HFFc6 (cell line): ENCODE measurements at regions not wholly inside any gene's neighbourhood (a gene's known extent, or its start where the extent isn't known, plus 50 kb on each side); places are given as distances from the start of the nearest gene placed in this dataset.
"Not testable (repeated sequence)": the region's sequence is repeated elsewhere in the genome, so short reads cannot be mapped to it uniquely, and the experiment has no call there.

Experiments
- DNase-seq: peaks from one replicate; pipeline ENCODE4 v3.0.0-alpha.2; 2018
- H3K27ac Mint-ChIP-seq: 2 replicates; pipeline ENCODE4 v1.8.0; 2020; ENCODE audit warnings: mild to moderate bottlenecking, mixed read lengths
- H3K27me3 Mint-ChIP-seq: 2 replicates; pipeline ENCODE4 v1.8.0; 2021; ENCODE audit warnings: mild to moderate bottlenecking, moderate library complexity, mixed read lengths; ENCODE audit not compliant: insufficient read depth
- H3K36me3 Mint-ChIP-seq: 2 replicates; pipeline ENCODE4 v1.8.0; 2021; ENCODE audit warnings: low read depth, mixed read lengths
- H3K4me1 Mint-ChIP-seq: 2 replicates; pipeline ENCODE4 v1.8.0; 2020; ENCODE audit warnings: low read depth, mixed read lengths
- H3K4me3 Mint-ChIP-seq: 2 replicates; pipeline ENCODE4 v1.8.0; 2020; ENCODE audit warnings: mild to moderate bottlenecking, moderate library complexity, mixed read lengths
- H3K9me3 Mint-ChIP-seq: 2 replicates; pipeline ENCODE4 v1.8.0; 2020; ENCODE audit warnings: mild to moderate bottlenecking, mixed read lengths
- CTCF ChIP-seq: fragments of 200-600 bp; sonication (generic); IDR thresholded peaks from 2 replicates; pipeline ENCODE4 v1.5.0; 2021; ENCODE audit warnings: antibody characterized with exemption, mild to moderate bottlenecking

DNA sequence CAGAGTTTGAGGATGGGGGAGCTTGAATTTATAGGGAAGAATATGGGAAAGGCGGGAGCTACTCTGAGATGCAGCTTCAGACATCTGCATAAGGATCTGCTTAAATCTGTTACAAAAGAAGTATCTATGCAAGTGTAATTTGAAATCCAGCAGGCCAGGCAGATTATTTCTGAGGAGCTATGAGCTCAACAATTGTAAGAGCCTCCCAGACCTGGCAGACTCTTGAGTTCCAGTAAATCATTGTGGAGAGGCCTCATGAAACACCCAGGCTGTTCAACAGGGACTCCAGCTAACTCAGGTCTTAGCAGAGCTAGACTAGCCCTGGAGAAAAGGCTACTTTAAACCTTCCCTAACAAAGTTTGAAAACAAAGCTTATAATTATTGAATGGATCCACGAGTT, 647.5 kb upstream of the CHRM3 start:
- H3K36me3 Mint-ChIP-seq, result no peaks in the 10 kb centered on the region
- peak overlapping the region; percentile 9; the same call in 1 of the 2 replicates for H3K27ac Mint-ChIP-seq
- H3K4me3 Mint-ChIP-seq, result peak overlapping the region; percentile 35; the same call in 1 of the 2 replicates
- H3K27me3 Mint-ChIP-seq, result no peaks in the 10 kb centered on the region
- no peaks in the 10 kb centered on the region for H3K9me3 Mint-ChIP-seq
- H3K4me1 Mint-ChIP-seq, result peaks cover 32% of the 10 kb centered on the region; the same call in 1 of the 2 replicates
- DNase-seq, result no peak
- no peak for TF ChIP-seq CTCF

DNA sequence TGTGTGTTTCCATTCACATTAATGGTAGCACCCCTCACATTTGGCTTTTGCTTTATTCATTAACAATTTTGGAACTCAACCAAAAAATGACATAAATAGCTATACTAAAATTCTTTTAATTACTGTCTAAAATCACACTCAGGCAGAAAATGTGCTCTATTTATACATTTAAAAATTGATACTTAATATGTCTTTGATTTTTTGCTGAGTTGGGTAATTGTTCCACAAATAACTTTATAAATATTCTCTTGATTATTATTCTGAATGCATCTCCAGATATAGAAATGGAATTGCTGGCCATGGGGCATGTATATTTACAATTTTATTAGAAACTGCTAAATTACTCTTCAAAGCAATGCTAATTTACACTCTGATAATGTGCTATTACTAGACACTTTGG, 658.7 kb upstream of the CHRM3 start:
- Mint-ChIP-seq H3K4me3 (no peak overlapping the region), H3K27me3 (no peaks in the 10 kb centered on the region)

DNA sequence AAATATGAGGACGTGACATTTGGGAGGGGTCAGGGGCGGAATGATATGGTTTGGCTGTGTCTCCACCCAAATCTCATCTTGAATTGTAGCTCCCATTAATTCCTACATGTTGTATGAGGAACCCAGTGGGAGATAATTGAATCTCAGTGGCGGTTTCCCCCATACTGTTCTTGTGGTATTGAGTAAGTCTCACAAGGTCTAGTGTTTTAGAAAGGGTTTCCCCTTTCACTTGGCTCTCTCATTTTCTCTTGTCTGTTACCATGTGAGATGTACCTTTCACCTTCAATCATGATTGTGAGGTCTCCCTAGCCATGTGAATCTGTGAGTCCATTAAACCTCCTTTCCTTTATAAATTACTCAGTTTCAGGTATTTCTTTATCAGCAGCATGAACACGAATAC, 663.6 kb upstream of the CHRM3 start:
- Mint-ChIP-seq H3K36me3 (peaks cover 15% of the 10 kb centered on the region; the same call in 1 of the 2 replicates), H3K4me1 (peaks cover 5% of the 10 kb centered on the region; the same call in 1 of the 2 replicates), H3K27me3 (no peaks in the 10 kb centered on the region), H3K9me3 (peaks cover 16% of the 10 kb centered on the region), H3K4me3 (no peak overlapping the region), H3K27ac (no peak overlapping the region)
- no peak for DNase-seq
- TF ChIP-seq CTCF, result no peak

More for the DNA sequence above, 658.7 kb upstream of the CHRM3 start:
- no peak overlapping the region for H3K27ac Mint-ChIP-seq
- peaks cover 41% of the 10 kb centered on the region; the same call in 1 of the 2 replicates for H3K4me1 Mint-ChIP-seq
- H3K36me3 Mint-ChIP-seq, result no peaks in the 10 kb centered on the region; the same call in 1 of the 2 replicates
- no peak for TF ChIP-seq CTCF
- no peaks in the 10 kb centered on the region; the same call in 1 of the 2 replicates for H3K9me3 Mint-ChIP-seq
- no peak for DNase-seq

DNA sequence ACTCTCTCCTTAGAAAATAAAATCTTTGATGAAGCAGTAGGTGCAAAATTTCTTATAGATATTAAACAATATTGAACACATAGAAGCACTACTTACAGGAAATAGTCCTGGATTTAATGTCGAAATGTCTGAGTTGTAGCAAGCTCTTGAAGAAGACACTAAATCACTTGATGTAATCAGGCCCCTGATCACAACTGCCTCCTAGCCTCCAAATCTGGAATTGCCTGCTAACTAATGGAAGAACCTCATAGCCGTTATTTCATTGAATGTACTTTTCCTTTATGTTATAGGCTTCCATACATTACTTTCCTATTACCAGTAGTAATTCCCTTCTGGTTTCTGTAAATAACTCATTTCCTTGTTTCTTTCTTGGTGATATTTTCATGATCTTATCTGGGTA, 675.7 kb upstream of the CHRM3 start:
- TF ChIP-seq CTCF, result peak; percentile 59
- H3K4me3 Mint-ChIP-seq, result no peak overlapping the region
- DNase-seq, result no peak
- H3K27ac Mint-ChIP-seq, result no peak overlapping the region
- H3K9me3 Mint-ChIP-seq, result no peaks in the 10 kb centered on the region
- no peaks in the 10 kb centered on the region; the same call in 1 of the 2 replicates for H3K36me3 Mint-ChIP-seq
- no peaks in the 10 kb centered on the region for H3K27me3 Mint-ChIP-seq
- peaks cover 17% of the 10 kb centered on the region; the same call in 1 of the 2 replicates for H3K4me1 Mint-ChIP-seq

DNA sequence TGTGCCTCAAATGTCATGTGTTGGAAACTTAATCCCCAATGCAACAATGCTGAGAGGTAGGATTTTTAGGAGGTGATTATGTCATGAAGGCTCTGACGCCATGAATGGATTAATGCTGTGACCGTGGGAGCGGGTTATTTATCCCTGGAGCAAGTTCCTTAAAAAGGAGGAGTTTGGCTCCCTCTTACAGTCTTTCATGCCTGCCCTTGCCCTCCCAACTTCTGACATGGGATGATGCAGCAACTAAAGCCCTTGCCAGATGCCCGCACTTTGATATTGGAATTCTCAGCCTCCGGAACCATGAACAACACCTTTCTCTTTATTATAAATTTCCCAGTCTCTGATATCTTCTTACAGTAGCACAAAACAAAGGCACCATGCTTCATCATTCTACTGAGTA, 685.3 kb upstream of the CHRM3 start:
- H3K36me3 Mint-ChIP-seq, result peaks cover 12% of the 10 kb centered on the region; the same call in 1 of the 2 replicates
- TF ChIP-seq CTCF, result no peak
- H3K4me1 Mint-ChIP-seq, result peaks cover 24% of the 10 kb centered on the region; the same call in 1 of the 2 replicates
- H3K27me3 Mint-ChIP-seq, result 0 out of 2 replicates have a peak, but pooled peaks cover 1% of the 10 kb centered on the region
- no peak overlapping the region; the same call in 1 of the 2 replicates for H3K27ac Mint-ChIP-seq
- no peak for DNase-seq
- no peak overlapping the region for H3K4me3 Mint-ChIP-seq
- peaks cover 6% of the 10 kb centered on the region for H3K9me3 Mint-ChIP-seq

DNA sequence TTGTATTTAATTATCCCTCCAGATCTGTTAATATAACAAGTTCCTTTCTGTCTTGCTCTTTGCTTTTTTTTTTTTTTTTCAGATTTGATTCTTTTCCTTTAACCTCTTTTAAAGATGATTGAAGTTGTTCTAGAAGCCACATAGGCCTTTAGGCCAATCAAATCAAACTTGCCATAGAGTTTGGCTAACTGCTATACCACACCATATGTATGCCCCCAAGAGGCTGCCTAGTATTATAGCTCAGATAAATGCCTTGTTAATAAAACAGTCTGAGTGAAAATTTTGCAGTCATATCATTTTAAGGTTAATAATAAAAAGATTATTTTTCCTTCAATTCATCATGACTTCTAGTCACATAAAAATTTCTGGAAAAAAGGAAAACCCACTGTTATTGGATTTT, 696.0 kb upstream of the CHRM3 start:
- Mint-ChIP-seq H3K36me3 (peaks cover 9% of the 10 kb centered on the region; the same call in 1 of the 2 replicates), H3K4me3 (no peak overlapping the region), H3K27ac (peak overlapping the region; percentile 16; the same call in 1 of the 2 replicates), H3K9me3 (peaks cover 9% of the 10 kb centered on the region), H3K27me3 (no peaks in the 10 kb centered on the region), H3K4me1 (peaks cover 60% of the 10 kb centered on the region)
- TF ChIP-seq CTCF, result peak; percentile 52
- DNase-seq, result no peak

- peaks cover 15% of the 10 kb centered on the region; the same call in 1 of the 2 replicates for H3K9me3 Mint-ChIP-seq
- H3K36me3 Mint-ChIP-seq, result peaks cover 27% of the 10 kb centered on the region; the same call in 1 of the 2 replicates
- DNase-seq, H3K4me3 Mint-ChIP-seq, H3K27me3 Mint-ChIP-seq, H3K27ac Mint-ChIP-seq: not testable (repeated sequence)
- H3K4me1 Mint-ChIP-seq, result peaks cover 62% of the 10 kb centered on the region
Observed at GRCh38 chr1:238684576-238684975, 701.8 kb upstream of the CHRM3 start.
